Fibroblast of the conjunctiva (primary cell): ENCODE measurements at regions not wholly inside any gene's neighbourhood (a gene's known extent, or its start where the extent isn't known, plus 50 kb on each side); places are given as distances from the start of the nearest gene placed in this dataset.
A peak's percentile ranks its signal among the peaks of the same experiment; 100 is the strongest.
"Not testable (repeated sequence)": the region's sequence is repeated elsewhere in the genome, so short reads cannot be mapped to it uniquely, and the experiment has no call there.

Source experiments
- DNase-seq: peaks from one replicate; pipeline ENCODE4 v3.0.0-alpha.2; 2010; ENCODE audit warnings: low read depth

GRCh38 chr13:44748439-44748838, 172.3 kb upstream of the TSC22D1 start:
- no peak for DNase-seq

- no peak for DNase-seq
Measured at GRCh38 chr13:44747179-44747578, 171.0 kb upstream of the TSC22D1 start.

- no peak for DNase-seq
Measured at GRCh38 chr13:44746690-44747089, 170.6 kb upstream of the TSC22D1 start.

- no peak for DNase-seq
Measured at GRCh38 chr13:44744880-44745633, 168.9 kb upstream of the TSC22D1 start.

- no peak for DNase-seq
Measured at GRCh38 chr13:44739539-44739938, 163.4 kb upstream of the TSC22D1 start.

GRCh38 chr13:44739120-44739519, 163.0 kb upstream of the TSC22D1 start:
- DNase-seq = no peak

DNA sequence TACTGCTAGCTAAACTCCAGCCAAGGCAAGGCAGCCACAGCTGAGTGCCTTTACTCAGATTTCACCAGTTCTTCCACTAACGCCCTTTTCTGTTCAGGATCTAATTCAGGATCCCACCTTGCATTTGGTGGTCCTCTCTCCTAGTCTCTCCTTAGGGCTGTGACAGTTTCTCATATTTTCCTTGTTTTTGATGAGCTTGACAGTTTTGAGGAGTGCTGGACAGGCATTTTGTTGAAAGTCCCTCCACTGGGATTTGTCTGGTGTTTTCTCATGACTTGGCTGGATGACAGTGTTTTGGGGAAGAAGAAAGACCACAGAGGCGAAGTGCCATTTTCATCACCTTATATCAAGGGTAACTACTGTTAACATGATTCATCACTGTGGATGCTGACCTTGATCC, 162.3 kb upstream of the TSC22D1 start:
- DNase-seq = no peak

DNA sequence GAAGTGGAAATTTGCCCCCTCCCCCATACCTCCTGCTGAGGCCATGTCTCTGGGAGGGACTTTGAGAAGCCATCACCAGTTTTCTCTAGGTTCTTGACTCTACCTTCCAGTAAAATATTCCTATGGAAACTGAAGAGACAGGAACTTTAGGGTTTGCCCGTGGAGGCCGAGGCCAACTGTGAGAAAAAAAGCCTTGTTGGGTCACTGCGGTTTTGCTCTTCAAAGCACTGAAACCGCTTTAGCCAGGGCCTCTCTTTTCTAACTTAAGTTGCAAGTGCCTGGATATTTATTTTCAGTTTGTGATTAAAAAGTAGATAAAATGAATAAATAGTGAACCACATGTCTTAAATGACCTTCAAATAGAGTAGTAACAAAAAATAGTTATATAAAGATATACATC, 159.7 kb upstream of the TSC22D1 start:
- DNase-seq = no peak

- peak; percentile 92 for DNase-seq
Measured at GRCh38 chr13:44734201-44734707, 158.1 kb upstream of the TSC22D1 start.

GRCh38 chr13:44732503-44733098, 156.5 kb upstream of the TSC22D1 start:
- no peak for DNase-seq

- DNase-seq = no peak
Measured at GRCh38 chr13:44730851-44731250, 154.7 kb upstream of the TSC22D1 start.

GRCh38 chr13:44730099-44730498, 154.0 kb upstream of the TSC22D1 start:
- DNase-seq = no peak

GRCh38 chr13:44727591-44727990, 151.5 kb upstream of the TSC22D1 start:
- DNase-seq = not testable (repeated sequence)

DNA sequence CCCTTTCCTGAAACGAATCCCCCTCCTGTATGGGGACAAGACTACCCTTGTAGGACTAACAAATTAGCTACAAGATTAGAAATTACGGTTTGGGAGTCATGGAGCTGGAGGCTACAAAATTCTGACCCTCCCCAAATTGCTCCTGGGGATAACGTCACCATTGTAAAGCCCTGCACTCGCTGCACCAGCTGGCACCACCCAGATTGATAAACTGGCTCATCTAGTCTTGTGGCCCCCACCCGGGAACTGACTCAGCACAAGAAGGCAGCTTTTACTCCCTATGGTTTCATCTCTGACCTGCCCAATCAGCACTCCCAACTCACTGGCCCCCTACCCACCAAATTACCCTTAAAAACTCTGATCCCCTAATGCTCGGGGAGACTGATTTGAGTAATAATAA, 150.6 kb upstream of the TSC22D1 start:
- no peak for DNase-seq

DNA sequence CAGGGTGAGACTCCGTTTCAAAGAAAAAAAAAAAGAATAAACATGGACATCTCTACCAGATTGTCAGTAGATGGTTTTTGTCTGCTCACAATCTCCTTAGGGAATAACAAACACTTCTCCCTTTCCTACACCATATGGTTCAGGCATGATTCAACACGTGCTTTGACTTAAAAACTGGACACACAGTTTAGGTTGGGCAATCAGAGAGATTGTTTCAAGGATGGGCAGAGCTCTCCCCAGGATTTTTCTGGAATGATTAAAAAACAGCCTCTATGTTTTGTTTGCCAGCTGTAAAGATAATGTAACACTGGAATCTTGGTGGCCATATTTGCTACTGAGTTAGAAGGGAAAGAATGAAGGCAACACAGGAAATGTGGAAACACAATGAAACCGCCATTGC, 150.1 kb upstream of the TSC22D1 start:
- DNase-seq = peak; percentile 92

GRCh38 chr13:44719857-44720671, 143.9 kb upstream of the TSC22D1 start:
- DNase-seq = no peak

DNA sequence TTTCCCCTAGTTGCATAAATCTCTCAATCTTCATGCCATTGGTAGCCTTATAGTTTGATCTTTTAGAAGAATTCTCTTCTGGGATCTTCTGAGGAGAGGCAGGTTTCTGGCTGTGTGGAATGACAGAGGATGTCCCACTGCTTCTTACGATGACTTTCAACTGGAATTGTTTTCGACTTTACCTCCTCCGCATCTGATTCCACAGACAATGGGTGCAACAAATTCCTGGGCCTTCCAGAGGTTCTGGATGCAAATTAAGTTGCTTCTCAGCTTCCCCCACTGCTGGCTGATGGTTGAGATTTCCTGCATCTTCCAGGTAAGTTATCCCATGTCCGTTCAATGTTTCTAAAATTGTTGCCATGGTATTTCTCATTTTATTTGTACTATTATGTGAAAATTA, 142.3 kb upstream of the TSC22D1 start:
- no peak for DNase-seq

GRCh38 chr13:44715287-44716230, 139.4 kb upstream of the TSC22D1 start:
- DNase-seq = no peak

GRCh38 chr13:44713788-44714469, 137.8 kb upstream of the TSC22D1 start:
- DNase-seq = peak; percentile 78

GRCh38 chr13:44711706-44712105, 135.6 kb upstream of the TSC22D1 start:
- no peak for DNase-seq

- peak; percentile 74 for DNase-seq
Measured at GRCh38 chr13:44710576-44710975, 134.4 kb upstream of the TSC22D1 start.
